GM18511 (cell line): ENCODE measurements at regions not wholly inside any gene's neighbourhood (a gene's known extent, or its start where the extent isn't known, plus 50 kb on each side); places are given as distances from the start of the nearest gene placed in this dataset.

ENCODE experiments used
- ATAC-seq: cut with Tn5 transposase; IDR thresholded peaks from one replicate; pipeline ENCODE4 v1.9.1; 2021; ENCODE audit warnings: mild to moderate bottlenecking, moderate library complexity; ENCODE audit not compliant: unreplicated experiment

DNA sequence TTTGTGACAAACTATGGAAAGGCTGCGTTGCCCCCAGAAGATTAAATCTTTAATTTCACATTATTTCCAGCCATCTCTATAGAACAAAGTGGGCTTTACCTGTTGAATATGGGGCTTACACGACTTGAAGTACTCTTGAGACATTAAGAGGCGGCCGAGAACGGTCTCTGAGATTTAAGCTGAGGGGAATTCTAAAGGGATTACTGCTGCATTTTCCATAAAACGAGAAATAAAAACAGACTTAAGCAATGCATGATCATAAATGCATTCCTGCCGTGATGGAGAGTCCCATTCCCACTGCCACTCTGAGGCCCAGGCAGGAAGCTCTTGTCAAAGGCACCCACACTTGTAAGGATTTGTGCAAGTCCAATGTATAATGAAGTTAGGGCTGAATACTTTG, 329.7 kb upstream of the SHH start:
- no peak for ATAC-seq

DNA sequence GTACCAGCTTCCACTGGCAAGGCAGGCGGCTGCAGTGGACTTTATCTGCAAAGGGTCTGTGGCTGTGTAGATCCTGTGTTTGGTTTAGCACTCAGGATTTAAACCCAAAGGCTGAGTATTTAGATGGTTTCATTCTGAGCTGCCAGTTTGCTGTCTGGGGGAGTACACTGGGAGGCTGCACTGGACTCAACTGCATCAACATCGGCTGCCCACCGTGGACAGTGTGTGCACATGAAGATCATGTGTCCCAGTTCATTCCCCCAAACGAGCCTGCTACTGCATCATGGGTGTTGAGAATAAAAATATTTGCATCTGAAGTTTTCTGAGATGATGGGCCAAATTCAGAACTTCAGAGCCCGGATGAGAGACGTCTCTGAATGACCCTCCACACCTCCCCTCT, 328.6 kb upstream of the SHH start:
- no peak for ATAC-seq

DNA sequence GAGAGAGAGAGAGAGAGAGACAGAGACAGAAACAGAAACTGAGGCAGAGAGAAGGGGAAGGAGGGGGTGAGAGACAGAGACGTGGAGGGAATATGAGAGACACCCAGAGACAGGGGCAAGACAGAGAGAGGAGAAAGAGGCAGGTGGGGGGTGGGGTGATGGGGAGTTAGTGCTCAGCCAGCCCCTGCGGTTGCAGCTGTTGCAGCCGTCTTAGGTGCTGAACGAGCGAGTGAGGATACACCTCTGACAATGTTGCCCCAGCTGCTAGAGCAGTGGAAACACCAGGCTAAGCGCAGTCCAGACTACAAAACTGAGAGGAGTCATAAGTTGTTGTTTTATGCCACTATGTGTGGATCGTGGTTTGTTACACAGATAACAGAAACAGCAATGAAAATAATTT, 328.2 kb upstream of the SHH start:
- no peak for ATAC-seq

DNA sequence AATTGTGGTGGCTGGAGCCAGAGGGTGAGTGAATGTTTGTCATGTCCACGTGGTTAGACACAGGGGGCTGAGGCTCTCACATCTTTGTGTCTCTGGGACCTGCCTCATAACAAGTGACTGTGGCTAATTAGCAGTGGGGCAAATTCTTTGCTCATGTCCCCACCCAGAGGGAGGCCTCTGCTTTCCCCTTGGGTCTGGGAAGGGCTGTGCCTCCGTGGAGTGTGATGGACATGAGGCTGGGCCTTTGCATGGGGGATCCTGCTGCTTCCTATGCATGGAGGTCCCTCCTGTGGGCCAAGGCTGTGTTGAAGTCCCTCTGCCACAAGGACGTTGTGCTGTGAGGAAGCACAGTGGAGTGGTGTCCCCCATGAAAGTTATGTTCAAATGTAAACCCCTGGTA, 327.4 kb upstream of the SHH start:
- ATAC-seq = no peak

GRCh38 chr7:156139112-156139511, 326.8 kb upstream of the SHH start:
- no peak for ATAC-seq

- ATAC-seq = no peak
Observed at GRCh38 chr7:156131881-156132280, 319.6 kb upstream of the SHH start.

- no peak for ATAC-seq
Observed at GRCh38 chr7:156129522-156129921, 317.3 kb upstream of the SHH start.

DNA sequence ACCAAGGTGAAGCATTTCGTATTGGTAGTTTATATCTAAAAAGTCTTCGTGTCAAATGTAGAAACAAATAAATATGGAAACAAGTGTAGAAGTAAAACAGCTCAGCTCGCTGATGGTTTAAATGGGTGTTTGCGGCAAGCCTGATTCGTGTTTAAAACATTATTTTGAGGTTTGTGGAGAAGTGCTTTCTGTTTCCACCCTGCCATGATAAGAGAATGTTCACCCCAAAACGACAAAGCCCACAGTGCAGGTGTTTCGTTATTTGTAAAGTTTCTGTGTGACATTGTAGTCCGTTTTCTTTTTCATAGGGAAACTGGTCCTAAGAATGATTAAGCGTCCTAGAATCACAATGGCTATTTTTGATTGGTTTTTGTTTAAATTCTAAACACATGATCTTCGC, 316.2 kb upstream of the SHH start:
- ATAC-seq = no peak

DNA sequence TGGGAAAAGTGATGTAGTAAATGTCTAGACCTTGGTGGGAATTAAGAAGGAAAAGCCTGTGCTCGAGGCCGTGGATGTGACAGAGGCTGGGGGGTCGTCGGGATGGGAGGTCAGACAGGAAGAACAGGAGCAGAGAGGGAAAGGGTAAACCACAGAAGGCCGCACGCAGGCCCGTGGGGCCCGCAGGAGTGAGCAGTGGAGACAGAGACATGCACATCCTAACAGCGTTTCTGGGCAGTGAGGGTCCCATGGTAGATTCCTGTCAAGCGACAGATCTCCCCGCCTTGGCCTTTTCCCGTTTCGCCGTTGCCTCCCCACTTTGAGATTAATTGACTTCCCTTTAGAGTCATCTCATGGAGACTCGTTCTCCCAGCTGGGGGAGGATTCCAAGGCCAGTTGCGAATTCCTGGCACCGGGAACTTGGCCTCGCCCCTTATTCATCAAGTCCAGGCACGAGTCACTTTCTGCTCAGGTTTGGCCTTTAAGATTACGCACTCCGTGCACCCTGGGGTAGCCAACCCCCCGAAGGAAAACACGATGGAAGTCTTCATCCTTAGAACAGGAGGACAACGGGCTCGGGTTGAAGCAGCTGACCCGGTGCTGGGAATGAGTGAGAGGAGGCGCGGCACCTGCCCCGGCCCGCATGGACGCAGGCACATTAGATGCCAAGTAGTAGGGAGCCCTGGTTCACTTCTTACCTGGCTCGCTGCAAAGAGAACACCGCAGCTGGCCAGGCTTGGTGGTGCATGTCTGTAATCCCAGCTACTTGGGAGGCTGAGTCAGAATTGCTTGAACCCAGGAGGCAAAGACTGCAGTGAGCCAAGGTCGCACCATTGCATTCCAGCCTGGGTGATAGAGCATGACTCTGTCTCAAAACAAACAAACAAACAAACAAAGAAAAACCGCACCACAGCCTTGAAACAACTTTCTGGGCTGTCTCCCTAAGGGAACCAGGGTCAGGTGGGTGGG, 315.2 kb upstream of the SHH start:
- ATAC-seq = no peak

DNA sequence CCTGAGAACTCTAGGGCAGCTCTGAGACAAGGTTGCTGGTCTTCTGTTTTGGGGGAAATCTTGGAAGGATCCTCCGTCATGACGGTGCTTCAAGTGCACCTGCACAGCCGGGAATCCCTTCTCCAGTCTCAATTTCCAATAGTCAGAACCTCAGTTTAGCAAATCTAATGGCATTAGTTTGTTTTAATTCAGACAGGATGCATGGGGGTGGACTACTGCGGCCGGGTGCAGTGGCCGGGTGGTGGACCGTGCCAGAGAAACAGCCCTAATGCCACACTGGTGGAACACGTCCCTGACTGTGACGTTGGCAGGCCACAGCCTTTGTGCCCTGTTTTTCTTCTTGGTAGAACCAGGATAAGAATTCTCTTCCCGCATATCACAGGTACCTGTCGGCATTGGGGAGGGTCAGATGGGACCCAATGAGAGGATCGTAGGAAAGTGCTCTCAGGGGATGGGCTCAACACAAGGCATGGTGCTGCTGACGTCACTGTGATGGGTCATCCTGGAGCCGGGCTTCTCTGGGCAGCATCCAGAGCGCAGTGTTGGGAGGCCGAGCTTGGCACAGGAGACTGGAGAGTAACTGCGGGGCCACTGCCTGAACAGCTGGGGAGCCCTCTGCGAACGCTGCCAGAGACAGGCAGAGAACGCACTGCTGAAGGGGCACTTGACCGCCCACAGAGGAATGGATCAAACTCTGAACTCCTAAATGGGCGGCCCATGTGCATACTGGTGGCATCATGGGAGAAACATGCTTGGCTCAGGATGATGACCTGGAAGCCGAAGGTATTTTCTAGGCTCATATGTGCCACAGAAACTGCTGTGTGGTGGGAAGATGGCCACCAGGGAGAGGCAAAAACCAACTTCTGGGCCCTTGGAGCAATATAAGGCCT, 313.8 kb upstream of the SHH start:
- no peak for ATAC-seq

- ATAC-seq = no peak
Observed at GRCh38 chr7:156124356-156124755, 312.1 kb upstream of the SHH start.

GRCh38 chr7:156123362-156123761, 311.1 kb upstream of the SHH start:
- no peak for ATAC-seq

DNA sequence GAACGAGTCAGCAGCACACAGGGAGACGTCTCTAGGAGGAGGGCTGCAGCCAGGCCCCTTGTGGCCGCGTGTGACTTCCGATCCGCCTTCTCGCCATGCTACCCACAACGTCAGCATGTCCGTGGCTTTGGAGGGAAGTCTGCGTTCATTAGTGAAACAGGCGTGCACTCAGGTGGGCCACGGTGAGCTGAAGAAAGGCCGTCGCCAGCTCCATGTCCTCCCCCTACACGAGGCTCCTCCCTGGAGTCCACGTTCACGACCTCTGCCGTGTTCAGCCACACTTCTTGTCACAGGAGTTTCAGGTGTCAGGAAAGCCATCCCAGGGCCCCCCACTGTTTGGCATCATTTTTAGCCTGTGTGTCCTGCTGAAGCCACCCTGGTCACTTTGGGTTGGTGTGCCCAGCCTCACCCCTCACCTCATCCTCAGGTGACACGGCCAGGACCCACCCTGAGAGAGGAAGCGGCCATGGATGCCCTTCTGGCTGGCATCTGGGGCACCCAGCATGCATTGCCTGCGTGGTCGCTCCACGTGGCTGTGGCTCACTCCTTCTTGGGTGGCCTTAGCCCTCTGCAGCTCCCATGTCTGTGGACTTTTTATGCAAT, 310.6 kb upstream of the SHH start:
- ATAC-seq = no peak

GRCh38 chr7:156121956-156122355, 309.7 kb upstream of the SHH start:
- no peak for ATAC-seq

- ATAC-seq = no peak
Observed at GRCh38 chr7:156121434-156121833, 309.2 kb upstream of the SHH start.

GRCh38 chr7:156120552-156120951, 308.3 kb upstream of the SHH start:
- no peak for ATAC-seq

DNA sequence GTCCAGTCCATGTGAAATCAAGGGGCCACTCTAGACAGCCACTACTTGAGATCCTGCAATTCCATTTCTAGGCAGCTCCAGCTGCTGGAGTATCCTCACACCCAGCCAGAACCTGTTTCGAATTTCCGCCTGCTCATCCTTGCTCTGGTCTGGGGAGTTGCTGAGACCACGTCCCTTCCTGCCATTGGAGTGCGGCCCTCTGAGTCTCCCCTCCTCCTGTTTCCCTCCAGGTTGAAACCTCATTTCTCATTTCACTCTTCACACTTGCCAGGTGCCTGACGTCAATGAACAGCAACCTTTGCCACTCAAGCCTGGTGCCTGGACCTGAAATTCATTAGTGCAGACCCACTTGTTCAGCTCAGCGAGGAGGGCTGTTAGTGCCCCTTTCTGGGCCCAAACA, 307.5 kb upstream of the SHH start:
- no peak for ATAC-seq

GRCh38 chr7:156118248-156118645, 306.0 kb upstream of the SHH start:
- ATAC-seq = no peak

GRCh38 chr7:156117542-156118247, 305.4 kb upstream of the SHH start:
- no peak for ATAC-seq

DNA sequence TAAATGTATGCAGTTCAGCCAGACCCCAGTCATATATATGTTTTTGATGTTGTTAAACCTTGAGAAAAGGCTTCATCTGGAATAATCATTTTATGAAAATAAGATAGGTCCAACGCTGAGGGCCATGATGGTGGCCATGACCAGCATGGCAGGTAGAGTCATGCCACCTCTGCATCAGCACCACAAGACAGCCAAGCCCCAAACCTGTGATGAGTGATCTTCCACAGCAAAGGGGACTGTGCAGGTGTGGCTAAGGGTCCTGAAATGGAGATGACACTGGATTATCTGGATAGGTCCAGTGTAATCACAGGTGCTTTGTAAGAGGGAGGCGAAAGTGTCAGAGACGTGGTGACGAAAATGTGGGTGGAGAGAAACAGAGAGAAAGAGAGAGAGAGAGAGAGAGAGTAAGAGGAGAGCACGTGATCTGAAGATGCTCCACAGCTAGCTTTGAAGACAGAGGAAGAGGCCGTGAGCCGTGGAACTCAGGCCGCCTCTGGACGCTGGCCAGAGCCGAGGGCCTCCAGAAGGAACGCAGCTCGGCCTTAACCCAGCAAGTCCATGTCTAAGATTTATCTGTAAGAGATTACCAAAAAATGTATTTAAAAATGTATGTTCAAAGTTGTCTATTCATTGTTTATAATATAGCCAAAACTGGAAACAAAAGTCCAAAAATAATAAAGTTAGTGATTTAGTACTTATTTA, 304.4 kb upstream of the SHH start:
- no peak for ATAC-seq
